Hepatocyte (in vitro differentiated cells): ENCODE measurements at regions not wholly inside any gene's neighbourhood (a gene's known extent, or its start where the extent isn't known, plus 50 kb on each side); places are given as distances from the start of the nearest gene placed in this dataset.
A peak's percentile ranks its signal among the peaks of the same experiment; 100 is the strongest.

Experiments used
- DNase-seq: peaks from one replicate; pipeline ENCODE4 v3.0.0-alpha.2; 2016; ENCODE audit warnings: low spot score
- H2AFZ ChIP-seq: fragments of 200-600 bp; sonication (generic); 2 replicates; pipeline ENCODE4 v1.6.0; 2016; ENCODE audit warnings: antibody characterized with exemption, mild to moderate bottlenecking
- H3K27ac ChIP-seq: fragments of 200-600 bp; sonication (generic); 2 replicates; pipeline ENCODE4 v1.5.1; 2016; ENCODE audit warnings: mild to moderate bottlenecking
- H3K27me3 ChIP-seq: fragments of 200-600 bp; sonication (generic); 2 replicates; pipeline ENCODE4 v1.6.1; 2016
- H3K36me3 ChIP-seq: fragments of 200-600 bp; sonication (generic); replicated peaks from 2 replicates; pipeline ENCODE4 v1.5.1; 2016; ENCODE audit warnings: low read depth; ENCODE audit not compliant: insufficient read depth
- H3K4me1 ChIP-seq: fragments of 200-600 bp; sonication (generic); 2 replicates; pipeline ENCODE4 v1.5.1; 2016; ENCODE audit warnings: mild to moderate bottlenecking, moderate library complexity; ENCODE audit not compliant: insufficient read depth
- H3K4me2 ChIP-seq: fragments of 200-600 bp; sonication (generic); 2 replicates; pipeline ENCODE4 v1.6.0; 2016
- H3K4me3 ChIP-seq: fragments of 200-600 bp; sonication (generic); 2 replicates; pipeline ENCODE4 v1.5.1; 2016; ENCODE audit warnings: mild to moderate bottlenecking
- H3K79me2 ChIP-seq: fragments of 200-600 bp; sonication (generic); 2 replicates; pipeline ENCODE4 v1.6.0; 2017; ENCODE audit warnings: mild to moderate bottlenecking
- H3K9me2 ChIP-seq: fragments of 200-600 bp; sonication (generic); replicated peaks from 2 replicates; pipeline ENCODE4 v1.6.0; 2017; ENCODE audit warnings: mild to moderate bottlenecking; ENCODE audit not compliant: insufficient read depth
- H3K9me3 ChIP-seq: fragments of 200-600 bp; sonication (generic); 2 replicates; pipeline ENCODE4 v1.5.1; 2016; ENCODE audit warnings: low read depth, mild to moderate bottlenecking
- H4K20me1 ChIP-seq: fragments of 200-600 bp; sonication (generic); 2 replicates; pipeline ENCODE4 v1.6.0; 2016; ENCODE audit warnings: mild to moderate bottlenecking; ENCODE audit not compliant: insufficient read depth, poor library complexity, severe bottlenecking
- CTCF ChIP-seq: fragments of 200-600 bp; sonication (generic); IDR thresholded peaks from 2 replicates; pipeline ENCODE4 v1.5.1; 2016; ENCODE audit warnings: antibody characterized with exemption, mild to moderate bottlenecking; ENCODE audit not compliant: poor library complexity
- EZH2 ChIP-seq: fragments of 200-600 bp; sonication (generic); IDR thresholded peaks from 2 replicates; pipeline ENCODE4 v1.6.1; 2016; ENCODE audit warnings: antibody characterized with exemption, mild to moderate bottlenecking, borderline replicate concordance
- EZH2phosphoT487 ChIP-seq: fragments of 200-600 bp; sonication (generic); IDR thresholded peaks from one replicate; pipeline ENCODE4 v1.6.1; 2018; ENCODE audit warnings: antibody characterized with exemption, mild to moderate bottlenecking, low read depth, moderate library complexity; ENCODE audit not compliant: unreplicated experiment, severe bottlenecking
- WGBS: methylation state at CpG from one replicate; pipeline ENCODE4 v1.1.6; 2016; ENCODE audit warnings: low lambda C conversion rate; ENCODE audit errors: missing lambda C conversion rate; 5-methylcytosine and 5-hydroxymethylcytosine counted together

- WGBS, result 94% methylated on average over 6 of the region's 6 CpGs
- no peak overlapping the region for H2AFZ ChIP-seq
Measured at GRCh38 chr13:22032905-22033304, 362.0 kb downstream of the FGF9 start.

GRCh38 chr13:22039961-22040360 lies 369.1 kb downstream of the FGF9 start:
- no peak for DNase-seq
- H3K4me3 ChIP-seq, result no peak overlapping the region
- H3K9me2 ChIP-seq, result no peaks in the 10 kb centered on the region
- no peak overlapping the region for H3K4me2 ChIP-seq
- H3K79me2 ChIP-seq, result no peaks in the 10 kb centered on the region
- no peaks in the 10 kb centered on the region for H3K36me3 ChIP-seq
- no peaks in the 10 kb centered on the region for H3K9me3 ChIP-seq
- H3K27ac ChIP-seq, result no peak overlapping the region
- no peaks in the 10 kb centered on the region for H4K20me1 ChIP-seq
- H3K4me1 ChIP-seq, result no peaks in the 10 kb centered on the region
- TF ChIP-seq EZH2phosphoT487 (no peak), EZH2 (no peak), CTCF (no peak)
- no peaks in the 10 kb centered on the region for H3K27me3 ChIP-seq
- no peak overlapping the region for H2AFZ ChIP-seq

More at GRCh38 chr13:22032905-22033304, 362.0 kb downstream of the FGF9 start:
- Histone ChIP-seq H3K27me3 (no peaks in the 10 kb centered on the region), H3K79me2 (no peaks in the 10 kb centered on the region), H3K4me3 (no peak overlapping the region), H3K27ac (peak overlapping the region; percentile 42), H3K36me3 (no peaks in the 10 kb centered on the region), H3K4me1 (peaks cover 5% of the 10 kb centered on the region), H3K9me3 (no peaks in the 10 kb centered on the region), H3K4me2 (no peak overlapping the region), H4K20me1 (no peaks in the 10 kb centered on the region), H3K9me2 (no peaks in the 10 kb centered on the region)
- no peak for TF ChIP-seq CTCF
- TF ChIP-seq EZH2, result no peak
- TF ChIP-seq EZH2phosphoT487, result no peak
- DNase-seq, result no peak

GRCh38 chr13:22040810-22041364 lies 370.0 kb downstream of the FGF9 start:
- Histone ChIP-seq H3K9me3 (no peaks in the 10 kb centered on the region), H3K27me3 (no peaks in the 10 kb centered on the region), H2AFZ (no peak overlapping the region), H3K4me2 (peak overlapping the region; percentile 60), H3K4me3 (peak overlapping the region; percentile 9), H3K27ac (no peak overlapping the region), H3K36me3 (no peaks in the 10 kb centered on the region), H3K79me2 (no peaks in the 10 kb centered on the region), H4K20me1 (no peaks in the 10 kb centered on the region), H3K9me2 (no peaks in the 10 kb centered on the region), H3K4me1 (no peaks in the 10 kb centered on the region)
- DNase-seq, result peak; percentile 59
- 60% methylated on average over 23 of the region's 23 CpGs for WGBS
- TF ChIP-seq EZH2phosphoT487 (no peak), CTCF (no peak), EZH2 (no peak)

GRCh38 chr13:22041741-22042140 lies 370.9 kb downstream of the FGF9 start:
- WGBS, result 66% methylated on average over 2 of the region's 2 CpGs
- Histone ChIP-seq H4K20me1 (no peaks in the 10 kb centered on the region), H3K4me3 (peak overlapping the region; percentile 5), H3K4me2 (peak overlapping the region; percentile 60), H3K9me3 (no peaks in the 10 kb centered on the region), H3K4me1 (no peaks in the 10 kb centered on the region), H3K27ac (no peak overlapping the region), H3K9me2 (no peaks in the 10 kb centered on the region), H2AFZ (no peak overlapping the region), H3K27me3 (no peaks in the 10 kb centered on the region), H3K79me2 (no peaks in the 10 kb centered on the region), H3K36me3 (no peaks in the 10 kb centered on the region)
- TF ChIP-seq EZH2phosphoT487, result no peak
- TF ChIP-seq EZH2, result no peak
- TF ChIP-seq CTCF, result no peak
- no peak for DNase-seq
